ENCODE measurements at regions not wholly inside any gene's neighbourhood (a gene's known extent, or its start where the extent isn't known, plus 50 kb on each side); places are given as distances from the start of the nearest gene placed in this dataset.

- no peak for TF ChIP-seq EZH2 (IDR thresholded peaks at IDR 0.05; ENCODE audit: borderline replicate concordance, low read length)
- no peak for TF ChIP-seq CTCF (conservative IDR thresholded peaks at IDR 0.05 in 1 of 2, IDR thresholded peaks at IDR 0.05 in 1 of 2; ENCODE audit: extremely low read depth in 1 of 2, insufficient read depth in 1 of 2, low read depth in 1 of 2, low read length in 2 of 2)
Measured at GRCh38 chr6:140854318-140854717, 1278.4 kb upstream of the GJE1 start.

Data from mammary epithelial cell (primary cell).